Upper lobe of left lung (tissue), 4 donors: ENCODE measurements at regions not wholly inside any gene's neighbourhood (a gene's known extent, or its start where the extent isn't known, plus 50 kb on each side); places are given as distances from the start of the nearest gene placed in this dataset.

Experiments
- CTCF ChIP-seq, 6 experiments: fragments of 450-650 bp in 4 of 6; fragments of 200-600 bp in 2 of 6; sonication (generic) in 2 of 6; IDR thresholded peaks; one replicate each; pipeline ENCODE4 v1.5.1; 2016 to 2019; ENCODE audit warnings: antibody characterized with exemption in 6 of 6
- POLR2A ChIP-seq, 4 donors: fragments of 450-650 bp; IDR thresholded peaks; one replicate each; pipeline ENCODE4 v1.5.1; 2016 to 2017; ENCODE audit warnings: antibody characterized with exemption in 4 of 4, mild to moderate bottlenecking in 2 of 4

- TF ChIP-seq CTCF (IDR thresholded peaks at IDR 0.05) (no peak), POLR2A (IDR thresholded peaks at IDR 0.05) (no peak)
Measured at GRCh38 chr3:124594581-124594980, 135.7 kb upstream of the UMPS start.
